HG03469 (cell line): ENCODE measurements at regions not wholly inside any gene's neighbourhood (a gene's known extent, or its start where the extent isn't known, plus 50 kb on each side); places are given as distances from the start of the nearest gene placed in this dataset.

Source experiments
- ATAC-seq: cut with Tn5 transposase; IDR thresholded peaks from one replicate; pipeline ENCODE4 v1.9.1; 2021; ENCODE audit warnings: mild to moderate bottlenecking, moderate library complexity, moderate number of reproducible peaks; ENCODE audit not compliant: unreplicated experiment

DNA sequence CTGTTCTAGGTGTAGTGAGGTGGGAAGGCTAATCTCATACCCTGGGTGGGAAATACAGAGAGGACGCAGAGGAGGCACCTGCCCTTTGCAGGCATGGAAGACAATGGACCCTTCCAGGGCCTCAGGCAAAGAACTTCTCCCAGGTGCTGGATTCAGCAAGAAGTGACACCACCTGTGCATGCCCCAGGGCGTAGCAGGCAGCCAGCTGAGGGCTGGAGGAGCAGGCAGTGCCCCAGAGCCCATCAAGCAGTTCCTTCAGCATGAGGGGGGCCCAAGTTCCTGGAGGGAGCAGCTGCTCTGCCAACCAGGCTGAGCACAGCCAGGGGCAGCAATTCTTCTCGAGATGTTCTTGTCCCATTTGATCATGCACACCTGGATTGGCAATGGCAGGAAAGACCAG, 170.3 kb upstream of the PDE10A start:
- ATAC-seq = no peak

- ATAC-seq = no peak
Measured at GRCh38 chr6:165831812-165832510, 168.9 kb upstream of the PDE10A start.

GRCh38 chr6:165830761-165831160, 167.7 kb upstream of the PDE10A start:
- no peak for ATAC-seq

DNA sequence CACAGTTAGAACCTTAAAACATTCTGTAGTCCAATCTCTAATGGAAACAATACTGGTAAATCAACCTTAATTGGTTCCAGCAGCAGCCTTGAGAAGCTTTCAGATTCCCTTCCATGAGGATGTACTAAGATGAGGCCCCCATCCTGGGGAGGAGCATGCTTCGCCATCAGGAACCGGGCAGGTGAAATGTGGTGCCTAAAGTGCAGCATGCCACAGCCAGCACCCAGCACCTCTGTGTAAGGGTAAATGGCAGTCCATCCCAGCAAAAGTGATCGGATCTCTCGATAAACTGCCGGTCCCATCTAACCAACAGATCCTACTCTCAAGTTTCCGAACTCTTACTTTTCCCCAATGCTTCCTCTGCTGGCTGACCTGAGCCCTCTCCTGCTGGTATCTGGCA, 166.3 kb upstream of the PDE10A start:
- no peak for ATAC-seq

DNA sequence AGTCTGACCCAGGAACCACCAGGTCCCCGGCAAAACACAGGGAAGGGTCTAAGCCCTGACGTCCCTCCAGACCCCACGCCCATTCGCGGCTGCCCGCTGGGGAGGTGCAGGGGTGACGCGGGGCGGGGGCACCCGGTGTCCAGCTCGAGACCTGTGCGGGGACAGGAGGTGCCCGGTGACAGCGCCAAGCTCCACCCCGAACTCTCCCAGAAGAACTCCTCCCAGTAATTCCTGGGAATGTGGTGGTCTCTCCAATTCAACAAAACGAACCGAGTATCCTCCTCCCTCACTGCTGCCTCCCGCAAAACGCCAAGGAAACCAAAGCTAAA, 164.1 kb upstream of the PDE10A start:
- no peak for ATAC-seq

- no peak for ATAC-seq
Measured at GRCh38 chr6:165826487-165827189, 163.6 kb upstream of the PDE10A start.

DNA sequence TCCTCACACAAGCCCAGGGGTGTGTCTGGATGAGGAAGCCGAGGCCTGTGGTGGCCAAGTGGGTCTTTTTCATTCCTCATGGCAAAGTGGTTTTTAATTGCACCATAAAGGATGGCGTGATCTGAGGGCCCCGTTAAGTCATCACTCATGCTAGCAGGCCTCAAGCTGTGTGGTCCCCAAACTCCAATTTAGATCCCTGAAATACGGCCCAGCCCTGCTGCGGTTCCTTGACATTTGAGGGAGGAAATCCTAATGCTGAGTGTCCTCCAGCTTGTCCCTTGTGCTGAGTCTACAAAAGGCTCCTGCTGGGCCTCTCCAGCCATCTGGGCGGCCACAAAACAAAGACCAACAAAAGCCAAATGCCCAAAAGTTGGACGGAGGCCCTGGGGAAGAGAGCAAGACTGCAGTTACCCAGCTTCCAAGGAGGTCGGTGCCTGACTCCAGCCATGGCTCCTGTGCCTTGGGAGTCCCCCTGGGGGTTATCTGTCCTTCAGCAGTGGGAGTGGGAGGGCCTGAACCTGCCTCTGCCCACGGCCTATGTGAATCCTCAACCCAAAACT, 162.3 kb upstream of the PDE10A start:
- ATAC-seq = no peak

DNA sequence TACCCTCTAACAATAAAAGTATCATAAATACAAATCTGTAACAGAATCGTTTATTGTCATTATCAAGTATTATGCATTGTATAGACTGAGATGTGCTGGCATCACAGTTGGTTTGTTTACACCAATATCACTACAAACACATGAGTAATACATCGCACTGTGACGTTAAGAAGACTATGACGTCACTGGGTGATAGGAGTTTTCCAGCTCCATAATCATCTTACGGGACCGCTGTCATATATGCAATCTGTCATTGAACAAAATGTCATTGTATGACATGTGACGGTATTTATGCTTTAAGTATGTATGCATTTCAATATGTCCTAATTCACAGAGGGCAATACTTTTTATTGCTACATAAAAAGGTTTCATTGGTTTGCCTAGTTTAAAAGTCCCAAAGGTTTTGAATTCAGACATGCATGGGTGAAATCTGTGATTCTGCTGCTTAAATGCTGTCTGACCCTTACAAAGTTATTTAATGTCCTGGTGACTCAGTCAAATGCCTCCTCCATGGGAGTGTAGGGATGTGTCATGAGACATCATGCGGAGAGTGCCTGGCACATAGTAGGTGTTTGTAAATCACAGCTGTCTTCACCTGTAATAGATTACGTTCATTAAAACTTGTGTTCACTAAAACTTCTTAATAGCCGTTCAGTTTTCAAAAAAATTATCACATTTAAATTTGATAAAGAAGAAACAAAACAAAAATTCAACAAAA, 160.7 kb upstream of the PDE10A start:
- no peak for ATAC-seq

GRCh38 chr6:165822501-165822900, 159.5 kb upstream of the PDE10A start:
- ATAC-seq = no peak

- ATAC-seq = no peak
Measured at GRCh38 chr6:165821754-165822153, 158.7 kb upstream of the PDE10A start.

DNA sequence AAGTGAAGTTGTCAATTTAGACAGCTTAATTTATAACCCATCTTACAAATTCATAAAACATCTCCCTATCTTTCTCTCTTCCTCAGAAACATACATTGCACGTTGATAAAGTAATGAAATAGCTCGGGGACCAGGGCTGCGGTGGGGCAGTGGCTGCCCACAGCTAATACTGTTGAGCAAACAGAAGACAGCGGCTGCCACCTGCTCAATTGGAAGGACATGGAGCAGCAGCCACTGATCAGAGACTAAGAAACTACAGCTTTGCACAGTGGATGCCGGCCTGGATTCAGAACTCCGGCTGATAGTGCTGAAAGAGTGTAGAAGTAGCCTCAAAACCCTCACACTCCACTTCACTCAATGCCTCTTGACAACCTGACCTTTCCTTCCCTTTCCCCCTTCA, 157.9 kb upstream of the PDE10A start:
- ATAC-seq = no peak

DNA sequence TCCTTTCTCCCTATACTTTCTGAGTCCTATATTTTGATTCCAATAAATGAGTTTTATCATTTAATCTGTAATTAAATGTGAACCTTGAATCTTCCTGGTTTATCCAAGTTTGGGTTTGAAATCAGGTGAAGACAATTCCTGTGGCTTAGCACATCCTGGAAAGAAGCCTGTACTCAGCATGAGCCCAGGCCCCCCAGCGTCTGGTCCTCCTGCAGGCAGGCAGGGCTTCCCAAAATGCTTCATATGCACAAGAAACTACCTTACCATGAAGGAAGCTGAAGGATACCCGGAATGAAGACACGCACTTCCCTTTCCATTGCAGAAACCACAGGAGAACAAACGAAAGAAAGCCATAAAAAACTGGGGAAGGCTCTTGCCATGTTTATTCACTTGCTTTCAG, 157.4 kb upstream of the PDE10A start:
- no peak for ATAC-seq

- no peak for ATAC-seq
Measured at GRCh38 chr6:165819394-165819793, 156.4 kb upstream of the PDE10A start.

DNA sequence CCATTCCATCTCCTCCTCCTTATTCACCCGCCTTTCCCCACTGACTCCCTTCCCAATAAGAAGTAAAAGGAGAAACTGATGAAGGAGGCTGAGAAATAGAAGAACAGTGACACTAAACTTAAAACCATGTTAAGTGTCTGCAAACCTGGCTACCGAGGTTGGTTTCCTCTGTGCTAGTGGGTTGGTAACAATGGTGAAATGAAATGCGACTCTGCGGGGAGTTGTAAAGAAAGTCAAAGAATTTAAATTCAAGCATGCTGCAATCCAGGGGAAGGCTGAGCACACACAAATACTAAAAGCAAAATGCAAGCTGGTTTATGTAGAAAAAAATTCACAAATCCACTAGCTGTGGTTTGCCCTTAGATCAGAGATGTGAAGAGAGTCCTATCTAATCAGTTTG, 155.2 kb upstream of the PDE10A start:
- ATAC-seq = no peak

DNA sequence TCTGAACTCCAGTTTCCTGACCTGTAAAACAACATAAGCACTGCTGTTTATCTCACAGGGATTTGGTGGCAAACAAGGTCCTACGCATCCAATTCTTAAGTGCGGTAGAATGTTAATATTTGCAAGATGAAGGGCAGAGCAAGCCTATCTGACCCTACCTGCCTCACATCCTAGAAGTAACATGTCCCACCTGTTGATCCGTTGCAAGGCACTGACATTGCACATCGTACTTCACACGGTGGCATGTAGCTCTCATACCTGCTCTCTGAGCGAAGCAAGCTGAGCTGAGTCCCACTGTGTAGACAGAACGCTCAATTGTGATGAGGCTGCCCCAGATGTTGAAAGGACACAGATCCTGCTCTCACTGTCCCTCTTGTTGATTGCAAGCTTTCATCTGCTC, 154.7 kb upstream of the PDE10A start:
- ATAC-seq = no peak

DNA sequence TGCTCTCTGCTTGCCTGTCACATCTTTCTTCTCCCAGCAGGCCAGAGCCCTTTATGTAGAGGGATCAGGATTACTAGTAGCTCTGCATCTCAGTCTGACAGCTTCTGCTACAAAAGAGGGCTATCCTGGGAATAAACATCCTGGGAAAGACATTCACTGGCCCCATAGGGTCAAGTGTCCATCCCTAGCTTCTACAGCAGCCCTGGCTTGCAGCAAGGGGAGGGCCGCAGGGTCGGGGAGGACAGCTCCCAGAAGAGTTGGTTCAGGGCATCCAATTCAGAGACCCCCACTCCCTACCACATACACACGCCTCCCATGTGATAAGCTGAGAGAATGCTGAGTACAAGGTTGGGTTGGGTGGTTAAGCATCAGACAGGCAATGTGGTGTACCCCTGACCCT, 154.1 kb upstream of the PDE10A start:
- no peak for ATAC-seq

DNA sequence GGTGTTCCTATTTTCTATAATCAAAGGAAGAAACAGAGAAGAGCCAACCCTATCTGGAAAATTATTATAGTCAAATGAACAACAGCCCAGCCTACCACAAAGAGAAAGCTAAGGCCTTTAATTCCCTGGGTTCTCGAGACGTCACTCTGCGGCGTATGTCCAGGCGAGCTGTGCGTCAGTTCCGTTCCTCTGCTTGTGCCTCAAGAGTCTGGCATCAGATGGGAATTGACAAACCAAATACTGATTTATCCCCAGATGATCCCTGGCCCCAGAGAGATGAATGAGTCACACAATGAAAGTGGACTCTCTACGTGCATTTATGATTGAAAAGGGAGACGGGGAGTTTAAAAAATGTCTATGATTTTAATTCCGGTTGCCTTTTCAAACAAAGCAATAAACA, 151.6 kb upstream of the PDE10A start:
- no peak for ATAC-seq

GRCh38 chr6:165811512-165811911, 148.5 kb upstream of the PDE10A start:
- ATAC-seq = no peak

- ATAC-seq = no peak
Measured at GRCh38 chr6:165808021-165808420, 145.0 kb upstream of the PDE10A start.

GRCh38 chr6:165807249-165807960, 144.4 kb upstream of the PDE10A start:
- ATAC-seq = no peak

- no peak for ATAC-seq
Measured at GRCh38 chr6:165806126-165806810, 143.2 kb upstream of the PDE10A start.
